Activated T-helper 17 cell treated with anti-CD3 and anti-CD28 coated beads, Interleukin-2, amount 50 U/mL, for 72 hours (primary cell): ENCODE measurements at regions not wholly inside any gene's neighbourhood (a gene's known extent, or its start where the extent isn't known, plus 50 kb on each side); places are given as distances from the start of the nearest gene placed in this dataset.
"Not testable (repeated sequence)": the region's sequence is repeated elsewhere in the genome, so short reads cannot be mapped to it uniquely, and the experiment has no call there.

Source experiments
- ATAC-seq: fragments of 150-1000 bp; cut with Tn5 transposase; replicated peaks from 2 replicates; pipeline ENCODE4 v1.10.0; 2021; ENCODE audit warnings: mild to moderate bottlenecking, moderate library complexity
- H3K27ac Mint-ChIP-seq: one replicate; pipeline ENCODE4 v1.8.0; 2022; ENCODE audit warnings: mixed read lengths
- H3K27me3 Mint-ChIP-seq: one replicate; pipeline ENCODE4 v1.8.0; 2022; ENCODE audit warnings: mixed read lengths
- H3K36me3 Mint-ChIP-seq: one replicate; pipeline ENCODE4 v1.8.0; 2022; ENCODE audit warnings: low read depth, mild to moderate bottlenecking, mixed read lengths
- H3K4me1 Mint-ChIP-seq: one replicate; pipeline ENCODE4 v1.8.0; 2022; ENCODE audit warnings: mixed read lengths
- H3K4me3 Mint-ChIP-seq: one replicate; pipeline ENCODE4 v1.8.0; 2022; ENCODE audit warnings: mild to moderate bottlenecking, mixed read lengths
- H3K9me3 Mint-ChIP-seq: one replicate; pipeline ENCODE4 v1.8.0; 2022; ENCODE audit warnings: mixed read lengths

GRCh38 chr2:59391896-59392295, 1150.8 kb upstream of the FANCL start:
- no peaks in the 10 kb centered on the region for H3K36me3 Mint-ChIP-seq
- H3K27me3 Mint-ChIP-seq = no peaks in the 10 kb centered on the region
- peaks cover 9% of the 10 kb centered on the region for H3K9me3 Mint-ChIP-seq
- ATAC-seq = no peak
- no peaks in the 10 kb centered on the region for H3K4me1 Mint-ChIP-seq
- H3K4me3 Mint-ChIP-seq = no peak overlapping the region
- H3K27ac Mint-ChIP-seq = no peak overlapping the region

- peaks cover 9% of the 10 kb centered on the region for H3K9me3 Mint-ChIP-seq
- H3K4me3 Mint-ChIP-seq = no peak overlapping the region
- H3K4me1 Mint-ChIP-seq = no peaks in the 10 kb centered on the region
- H3K27ac Mint-ChIP-seq = no peak overlapping the region
- ATAC-seq = no peak
- no peaks in the 10 kb centered on the region for H3K36me3 Mint-ChIP-seq
- H3K27me3 Mint-ChIP-seq = no peaks in the 10 kb centered on the region
These were observed 1149.5 kb upstream of the FANCL start for GRCh38 chr2:59390581-59390980.

DNA sequence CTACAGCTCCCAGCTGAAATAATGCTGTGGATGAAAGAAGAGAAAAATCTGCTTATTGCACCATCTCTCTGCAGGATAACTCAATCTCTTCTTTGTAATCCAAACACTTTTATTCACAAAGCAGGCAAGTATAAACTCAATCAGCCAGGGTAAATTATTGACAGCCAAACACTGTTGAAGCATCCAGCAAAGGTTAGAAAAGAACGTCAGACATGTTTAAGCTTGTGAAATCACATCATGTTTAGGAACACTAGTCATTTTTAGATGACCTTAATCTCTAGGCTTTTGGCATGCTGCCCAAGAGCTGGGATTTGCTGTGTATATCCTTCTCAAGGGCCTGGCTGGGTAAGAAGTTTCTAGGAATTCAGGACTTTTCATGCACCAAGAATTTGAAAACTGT, 1148.1 kb upstream of the FANCL start:
- no peak overlapping the region for H3K4me3 Mint-ChIP-seq
- no peaks in the 10 kb centered on the region for H3K36me3 Mint-ChIP-seq
- peaks cover 9% of the 10 kb centered on the region for H3K9me3 Mint-ChIP-seq
- H3K4me1 Mint-ChIP-seq = no peaks in the 10 kb centered on the region
- ATAC-seq = no peak
- H3K27me3 Mint-ChIP-seq = no peaks in the 10 kb centered on the region
- H3K27ac Mint-ChIP-seq = no peak overlapping the region

DNA sequence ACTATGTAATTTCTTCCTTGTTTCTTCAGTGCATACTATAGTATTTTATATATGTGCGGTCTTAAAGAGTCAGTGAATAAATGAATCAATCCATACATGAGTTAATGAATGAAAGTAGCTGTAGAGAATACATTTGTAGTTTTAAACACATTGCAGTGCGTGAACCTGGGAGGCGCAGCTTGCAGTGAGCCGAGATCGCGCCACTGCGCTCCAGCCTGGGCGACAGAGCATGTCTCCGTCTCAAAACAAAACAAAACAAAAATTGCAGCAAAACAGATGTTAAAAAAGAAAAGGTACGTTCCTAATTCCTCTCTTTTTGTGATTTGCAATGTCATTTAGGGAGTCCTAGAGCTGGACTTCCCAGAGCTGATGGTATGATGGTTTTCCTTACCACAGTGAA, 1144.8 kb upstream of the FANCL start:
- Mint-ChIP-seq H3K4me1 (no peaks in the 10 kb centered on the region), H3K27me3 (no peaks in the 10 kb centered on the region), H3K36me3 (no peaks in the 10 kb centered on the region), H3K4me3 (no peak overlapping the region), H3K27ac (no peak overlapping the region), H3K9me3 (peaks cover 4% of the 10 kb centered on the region)
- ATAC-seq = no peak

- no peak for ATAC-seq
- H3K27ac Mint-ChIP-seq = no peak overlapping the region
These were observed 1142.3 kb upstream of the FANCL start for GRCh38 chr2:59383473-59383872.

DNA sequence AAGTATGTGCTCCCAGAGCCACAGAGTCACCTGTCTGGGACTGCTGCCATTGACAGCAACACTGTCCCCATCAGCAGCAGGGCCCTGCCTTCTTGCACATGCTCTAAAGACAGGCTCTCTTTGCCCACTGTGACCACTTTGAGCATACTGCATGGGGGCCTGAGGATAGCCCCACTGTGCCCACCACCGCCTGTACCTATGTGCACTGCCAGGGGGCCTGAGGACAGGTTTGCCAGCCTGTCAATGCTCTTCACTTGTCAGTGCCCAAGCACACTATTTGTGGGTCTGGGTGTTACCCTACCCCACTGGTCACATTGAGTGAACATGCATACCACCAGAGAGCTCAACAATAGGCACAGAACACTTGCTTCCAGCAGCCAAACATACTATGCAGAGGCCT, 1137.0 kb upstream of the FANCL start:
- H3K9me3 Mint-ChIP-seq = peaks cover 24% of the 10 kb centered on the region
- no peak for ATAC-seq
- H3K27ac Mint-ChIP-seq = no peak overlapping the region
- no peak overlapping the region for H3K4me3 Mint-ChIP-seq
- H3K27me3 Mint-ChIP-seq = no peaks in the 10 kb centered on the region
- H3K36me3 Mint-ChIP-seq = no peaks in the 10 kb centered on the region
- no peaks in the 10 kb centered on the region for H3K4me1 Mint-ChIP-seq

More at GRCh38 chr2:59383473-59383872, 1142.3 kb upstream of the FANCL start:
- Mint-ChIP-seq H3K4me3 (no peak overlapping the region), H3K4me1 (no peaks in the 10 kb centered on the region), H3K27me3 (no peaks in the 10 kb centered on the region), H3K9me3 (peaks cover 15% of the 10 kb centered on the region), H3K36me3 (no peaks in the 10 kb centered on the region)

GRCh38 chr2:59366288-59366687, 1125.2 kb upstream of the FANCL start:
- Mint-ChIP-seq H3K4me3 (no peak overlapping the region), H3K27me3 (no peaks in the 10 kb centered on the region), H3K9me3 (peaks cover 3% of the 10 kb centered on the region), H3K27ac (no peak overlapping the region), H3K36me3 (no peaks in the 10 kb centered on the region), H3K4me1 (no peaks in the 10 kb centered on the region)
- ATAC-seq = no peak

DNA sequence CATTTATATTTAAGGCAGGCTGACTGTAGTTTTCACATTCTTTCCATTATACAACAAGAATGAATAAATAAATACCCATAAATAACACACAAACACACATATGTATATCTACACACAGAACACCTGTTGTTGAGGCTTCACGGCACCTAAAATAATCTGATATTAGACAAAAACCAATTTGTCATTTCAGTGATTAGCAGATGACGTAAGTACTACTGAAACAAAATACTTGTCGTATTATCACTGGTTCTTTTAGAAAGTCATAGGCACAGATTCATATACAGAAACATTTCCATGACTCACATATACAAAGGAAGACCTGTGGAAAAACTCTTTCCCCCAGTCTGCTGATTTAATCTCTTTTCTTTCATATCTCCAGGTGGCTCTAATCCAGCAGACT, 1113.4 kb upstream of the FANCL start:
- peaks cover 13% of the 10 kb centered on the region for H3K9me3 Mint-ChIP-seq
- no peak for ATAC-seq
- H3K4me3 Mint-ChIP-seq = no peak overlapping the region
- no peaks in the 10 kb centered on the region for H3K4me1 Mint-ChIP-seq
- no peaks in the 10 kb centered on the region for H3K27me3 Mint-ChIP-seq
- no peaks in the 10 kb centered on the region for H3K36me3 Mint-ChIP-seq
- H3K27ac Mint-ChIP-seq = no peak overlapping the region

DNA sequence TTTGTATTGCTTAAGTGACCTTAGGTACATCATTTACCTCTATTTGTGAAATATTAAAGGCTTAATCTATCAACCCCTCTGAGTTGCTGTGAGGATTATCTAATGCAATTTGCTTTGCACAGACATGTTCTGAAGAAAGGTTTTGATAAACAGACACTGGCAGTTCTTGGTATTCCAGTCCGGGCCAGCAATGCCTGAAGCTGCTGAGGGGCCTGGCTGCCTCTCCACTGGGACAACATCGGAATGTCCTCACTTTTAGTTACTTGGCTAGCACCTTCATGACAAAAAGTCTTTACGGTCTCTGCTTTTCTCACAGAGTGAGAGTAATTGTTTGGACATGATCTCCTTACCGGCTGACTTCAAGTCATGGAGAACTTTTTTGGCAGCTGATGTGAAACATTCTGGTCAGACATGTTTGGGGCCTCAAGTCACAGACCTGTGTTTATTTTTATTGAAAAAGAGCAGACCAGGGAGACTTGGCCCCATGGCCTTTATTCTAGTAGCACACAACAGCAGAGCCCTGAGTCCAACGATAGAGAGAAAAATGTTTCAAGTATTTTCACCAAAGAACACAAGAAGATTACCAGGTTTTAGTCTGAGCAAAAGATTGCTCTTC, 1112.3 kb upstream of the FANCL start:
- H3K4me1 Mint-ChIP-seq = no peaks in the 10 kb centered on the region
- no peak for ATAC-seq
- no peaks in the 10 kb centered on the region for H3K36me3 Mint-ChIP-seq
- no peaks in the 10 kb centered on the region for H3K27me3 Mint-ChIP-seq
- no peak overlapping the region for H3K27ac Mint-ChIP-seq
- H3K4me3 Mint-ChIP-seq = no peak overlapping the region
- H3K9me3 Mint-ChIP-seq = peaks cover 13% of the 10 kb centered on the region

- H3K27me3 Mint-ChIP-seq = no peaks in the 10 kb centered on the region
- no peaks in the 10 kb centered on the region for H3K4me1 Mint-ChIP-seq
- no peaks in the 10 kb centered on the region for H3K36me3 Mint-ChIP-seq
- H3K27ac Mint-ChIP-seq = no peak overlapping the region
- peaks cover 14% of the 10 kb centered on the region for H3K9me3 Mint-ChIP-seq
- ATAC-seq = no peak
- no peak overlapping the region for H3K4me3 Mint-ChIP-seq
These were observed 1101.0 kb upstream of the FANCL start for GRCh38 chr2:59342166-59342565.

DNA sequence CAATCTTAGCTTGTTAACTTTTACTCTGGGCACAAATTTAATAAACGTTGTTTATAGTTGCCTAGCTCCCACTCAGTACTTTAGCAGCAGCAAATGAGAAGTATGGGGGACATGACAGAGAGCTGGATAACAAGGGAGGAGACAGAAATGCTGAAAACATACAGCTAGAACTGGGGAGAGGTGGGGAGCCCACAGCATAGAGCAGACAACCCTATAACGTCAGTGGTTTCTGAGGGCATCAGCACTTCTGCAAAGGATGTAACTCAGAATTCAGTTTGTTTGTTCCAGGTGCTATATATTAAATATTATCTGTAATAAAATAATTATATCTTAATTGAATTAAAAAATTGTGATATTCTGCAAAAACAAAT, 1098.7 kb upstream of the FANCL start:
- Mint-ChIP-seq H3K4me3 (no peak overlapping the region), H3K27me3 (no peaks in the 10 kb centered on the region), H3K27ac (no peak overlapping the region), H3K4me1 (no peaks in the 10 kb centered on the region), H3K9me3 (peaks cover 10% of the 10 kb centered on the region), H3K36me3 (no peaks in the 10 kb centered on the region)
- ATAC-seq = no peak

DNA sequence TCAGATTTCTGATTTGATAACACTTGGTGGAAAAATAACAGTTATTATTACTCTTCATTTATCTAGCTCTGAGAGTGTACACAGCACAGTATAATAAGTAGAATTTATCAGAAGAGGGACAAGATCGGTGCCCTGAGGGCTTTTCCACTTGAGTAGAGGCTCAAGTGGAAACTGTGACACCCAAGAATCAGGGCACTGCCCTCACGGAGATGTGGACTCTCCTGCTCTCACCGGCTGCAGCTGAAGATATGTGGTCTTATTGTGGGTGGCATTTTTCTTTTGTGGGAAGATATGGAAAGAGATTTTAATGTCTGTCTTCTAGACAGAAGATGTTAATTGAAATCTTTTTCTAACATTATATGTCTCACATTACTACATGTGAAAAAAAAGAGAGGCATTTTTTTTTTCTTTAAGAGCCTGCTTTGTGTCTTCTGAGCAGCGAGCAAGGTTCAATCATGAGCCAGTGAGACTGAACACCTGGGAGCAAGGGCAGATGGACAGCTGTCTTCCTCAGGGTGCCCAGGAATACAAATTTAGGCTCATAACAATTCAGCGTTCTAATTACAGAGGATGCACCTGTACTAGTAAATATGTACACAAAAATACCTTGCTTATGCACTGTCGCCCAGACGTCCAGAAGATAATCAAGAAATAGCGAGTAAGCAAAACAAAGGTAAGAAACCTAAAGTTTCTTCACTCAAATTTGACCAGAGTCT, 1098.2 kb upstream of the FANCL start:
- Mint-ChIP-seq H3K27ac (no peak overlapping the region), H3K27me3 (no peaks in the 10 kb centered on the region), H3K36me3 (no peaks in the 10 kb centered on the region), H3K9me3 (peaks cover 10% of the 10 kb centered on the region), H3K4me1 (no peaks in the 10 kb centered on the region), H3K4me3 (no peak overlapping the region)
- ATAC-seq = no peak

- Mint-ChIP-seq H3K27ac (no peak overlapping the region), H3K9me3 (peaks cover 5% of the 10 kb centered on the region), H3K36me3 (no peaks in the 10 kb centered on the region), H3K27me3 (no peaks in the 10 kb centered on the region), H3K4me3 (no peak overlapping the region), H3K4me1 (no peaks in the 10 kb centered on the region)
- no peak for ATAC-seq
These were observed 1091.9 kb upstream of the FANCL start for GRCh38 chr2:59333007-59333406.

DNA sequence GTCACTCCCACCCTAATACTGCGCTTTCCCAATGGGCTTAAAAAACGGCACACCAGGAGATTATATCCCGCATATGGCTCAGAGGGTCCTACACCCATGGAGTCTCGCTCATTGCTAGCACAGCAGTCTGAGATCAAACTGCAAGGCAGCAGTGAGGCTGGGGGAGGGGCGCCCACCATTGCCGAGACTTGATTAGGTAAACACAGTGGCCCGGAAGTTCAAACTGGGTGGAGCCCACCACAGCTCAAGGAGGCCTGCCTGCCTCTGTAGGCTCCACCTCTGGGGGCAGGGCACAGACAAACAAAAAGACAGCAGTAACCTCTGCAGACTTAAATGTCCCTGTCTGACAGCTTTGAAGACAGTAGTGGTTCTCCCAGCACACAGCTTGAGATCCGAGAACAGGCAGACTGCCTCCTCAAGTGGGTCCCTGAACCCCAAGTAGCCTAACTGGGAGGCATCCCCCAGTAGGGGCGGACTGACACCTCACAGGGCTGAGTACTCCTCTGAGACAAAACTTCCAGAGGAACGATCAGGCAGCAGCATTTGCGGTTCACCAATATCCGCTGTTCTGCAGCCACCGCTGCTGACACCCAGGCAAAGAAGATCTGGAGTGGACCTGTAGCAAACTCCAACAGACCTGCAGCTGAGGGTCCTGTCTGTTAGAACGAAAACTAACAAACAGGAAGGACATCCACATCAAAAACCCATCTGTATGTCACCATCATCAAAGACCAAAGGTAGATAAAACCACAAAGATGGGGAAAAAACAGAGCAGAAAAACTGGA, 1085.6 kb upstream of the FANCL start:
- not testable (repeated sequence) for H3K4me3 Mint-ChIP-seq, H3K27ac Mint-ChIP-seq, H3K36me3 Mint-ChIP-seq, H3K4me1 Mint-ChIP-seq, H3K9me3 Mint-ChIP-seq, ATAC-seq, H3K27me3 Mint-ChIP-seq

GRCh38 chr2:59322870-59323269, 1081.7 kb upstream of the FANCL start:
- H3K27me3 Mint-ChIP-seq = peaks cover 3% of the 10 kb centered on the region
- no peak for ATAC-seq
- no peak overlapping the region for H3K4me3 Mint-ChIP-seq
- no peaks in the 10 kb centered on the region for H3K4me1 Mint-ChIP-seq
- no peaks in the 10 kb centered on the region for H3K36me3 Mint-ChIP-seq
- H3K27ac Mint-ChIP-seq = no peak overlapping the region
- peaks cover 4% of the 10 kb centered on the region for H3K9me3 Mint-ChIP-seq
